Hematopoietic multipotent progenitor cell treated with erythropoietin and hydrocortisone succinate and interleukin-3 and kit ligand, for 8 days (in vitro differentiated cells): ENCODE measurements at regions not wholly inside any gene's neighbourhood (a gene's known extent, or its start where the extent isn't known, plus 50 kb on each side); places are given as distances from the start of the nearest gene placed in this dataset.

Experiments used
- DNase-seq: peaks from one replicate; pipeline ENCODE4 v3.0.0-alpha.2; 2015

DNA sequence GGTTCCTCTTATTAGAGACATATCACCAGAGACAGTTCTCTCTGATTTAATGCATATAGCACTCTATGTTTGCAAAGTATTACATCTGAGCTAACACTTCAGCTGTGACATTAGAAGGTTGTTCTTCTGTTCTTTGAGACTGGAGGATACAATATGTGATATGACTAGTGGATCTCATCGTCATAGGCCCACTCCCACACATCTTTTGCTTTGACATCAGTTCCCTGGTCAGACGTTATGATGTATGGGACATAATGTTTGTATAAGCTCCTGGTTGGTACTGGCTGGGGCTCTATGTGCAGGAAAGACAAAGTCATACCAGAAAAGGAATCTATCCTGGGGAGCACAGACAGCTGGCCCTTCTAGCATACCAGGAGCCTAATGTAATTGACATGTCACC, 57.7 kb upstream of the MAML3 start:
- DNase-seq = no peak

DNA sequence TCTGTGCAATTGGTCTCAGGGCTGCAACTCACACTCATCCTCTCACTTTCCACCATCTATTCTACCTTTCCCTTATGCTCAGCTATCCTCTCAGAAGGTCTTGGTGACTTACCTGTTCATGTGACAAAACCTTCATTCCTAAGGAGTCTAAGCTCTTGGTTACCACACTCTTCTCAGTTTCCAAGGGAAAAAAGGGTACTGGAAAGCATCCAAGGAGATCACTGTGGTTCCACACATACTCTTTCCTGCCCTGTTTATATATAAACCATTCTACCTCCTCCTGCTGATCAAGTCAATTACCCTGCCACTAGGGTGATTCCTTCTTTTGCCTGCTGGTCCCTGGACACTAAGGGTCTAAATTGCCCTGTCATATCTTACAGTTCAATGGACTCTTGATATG, 57.2 kb upstream of the MAML3 start:
- DNase-seq = no peak

DNA sequence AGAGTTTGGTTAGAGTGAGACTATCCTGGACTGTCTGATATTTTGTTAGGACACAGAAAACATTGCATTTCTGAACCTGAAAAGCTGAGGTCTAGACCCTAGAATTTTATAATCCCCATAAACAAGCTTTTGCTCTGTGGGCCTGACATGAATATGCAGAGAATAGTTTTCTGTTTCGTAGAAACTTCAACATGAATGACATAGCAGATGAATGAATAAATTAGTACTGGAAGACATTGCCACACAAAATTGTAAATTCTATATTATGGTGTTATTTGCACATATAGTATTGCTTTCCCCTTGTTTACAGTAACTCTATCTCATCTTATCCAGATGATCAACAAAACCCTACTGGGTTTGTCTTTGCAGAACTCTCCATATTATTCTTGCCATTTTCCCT, 54.9 kb upstream of the MAML3 start:
- no peak for DNase-seq
